Embryonic facial prominence (tissue), 1 donor: ENCODE measurements at regions not wholly inside any gene's neighbourhood (a gene's known extent, or its start where the extent isn't known, plus 50 kb on each side); places are given as distances from the start of the nearest gene placed in this dataset.
"Not testable (repeated sequence)": the region's sequence is repeated elsewhere in the genome, so short reads cannot be mapped to it uniquely, and the experiment has no call there.

ENCODE experiments used
- DNase-seq: peaks from one replicate; pipeline ENCODE4 v3.0.0-alpha.2; 2016; ENCODE audit errors: extremely low spot score

- DNase-seq = no peak
Observed at GRCh38 chrX:2572740-2573139, 72.0 kb upstream of the DHRSX start.

DNA sequence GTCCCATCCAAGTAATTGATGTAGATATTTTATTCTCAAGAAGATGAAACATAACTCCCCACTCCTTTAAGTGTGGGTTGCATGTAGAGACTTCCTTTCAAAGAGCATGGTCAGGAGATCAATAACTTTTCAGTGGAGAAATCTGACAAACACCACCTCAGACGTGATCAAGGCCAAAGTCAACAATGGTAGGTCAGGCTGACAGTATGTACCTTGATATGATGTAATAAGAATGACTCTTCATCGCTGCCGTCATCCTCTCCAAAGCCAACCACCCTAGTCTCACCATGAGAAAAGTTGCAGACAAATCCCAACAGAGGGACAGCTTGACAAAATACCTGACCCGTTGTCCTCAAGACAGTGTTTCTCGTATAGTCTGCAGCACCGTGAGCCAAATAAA is 67.3 kb upstream of the DHRSX start:
- DNase-seq = no peak

- no peak for DNase-seq
Observed at GRCh38 chrX:2566055-2566454, 65.3 kb upstream of the DHRSX start.

- DNase-seq = no peak
Observed at GRCh38 chrX:2561456-2561855, 60.7 kb upstream of the DHRSX start.

DNA sequence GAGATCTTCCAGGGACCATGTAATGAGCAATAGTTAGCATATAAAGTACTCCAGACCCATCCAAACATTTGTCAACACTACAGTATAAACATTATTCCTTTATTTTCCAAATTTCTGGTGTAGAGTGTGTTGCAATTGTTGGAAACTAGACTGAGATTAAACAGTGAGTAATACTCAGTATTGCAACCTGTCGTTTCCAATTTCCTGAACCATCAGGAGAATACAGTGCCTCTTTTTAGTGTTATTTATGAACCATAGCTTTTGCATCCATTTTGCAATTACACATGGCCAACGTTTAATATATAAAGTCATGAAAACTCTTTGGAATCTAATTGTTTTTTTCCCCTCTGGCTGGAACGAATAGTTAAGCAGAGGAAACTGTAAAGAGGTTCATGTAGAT is 58.3 kb upstream of the DHRSX start:
- DNase-seq = no peak

DNA sequence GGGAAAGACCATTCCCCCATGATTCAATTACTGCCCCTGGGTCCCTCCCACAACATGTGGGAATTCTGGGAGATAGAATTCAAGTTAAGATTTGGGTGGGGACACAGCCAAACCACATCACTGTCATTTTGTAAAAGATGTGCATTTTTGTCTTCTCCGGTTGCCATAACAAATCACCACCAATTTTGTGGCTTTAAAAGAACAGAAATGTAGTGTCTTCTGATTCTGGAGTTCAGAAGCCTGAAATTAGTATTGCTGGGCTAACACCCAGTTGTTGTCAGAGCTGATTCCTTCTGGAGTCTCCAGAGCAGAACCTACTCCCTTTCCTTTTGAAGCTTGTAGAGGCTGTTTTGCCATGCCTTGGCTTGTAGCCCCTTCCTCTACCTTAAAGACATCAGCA is 54.1 kb upstream of the DHRSX start:
- no peak for DNase-seq

- DNase-seq = not testable (repeated sequence)
Observed at GRCh38 chrX:2554066-2554465, 53.3 kb upstream of the DHRSX start.

DNA sequence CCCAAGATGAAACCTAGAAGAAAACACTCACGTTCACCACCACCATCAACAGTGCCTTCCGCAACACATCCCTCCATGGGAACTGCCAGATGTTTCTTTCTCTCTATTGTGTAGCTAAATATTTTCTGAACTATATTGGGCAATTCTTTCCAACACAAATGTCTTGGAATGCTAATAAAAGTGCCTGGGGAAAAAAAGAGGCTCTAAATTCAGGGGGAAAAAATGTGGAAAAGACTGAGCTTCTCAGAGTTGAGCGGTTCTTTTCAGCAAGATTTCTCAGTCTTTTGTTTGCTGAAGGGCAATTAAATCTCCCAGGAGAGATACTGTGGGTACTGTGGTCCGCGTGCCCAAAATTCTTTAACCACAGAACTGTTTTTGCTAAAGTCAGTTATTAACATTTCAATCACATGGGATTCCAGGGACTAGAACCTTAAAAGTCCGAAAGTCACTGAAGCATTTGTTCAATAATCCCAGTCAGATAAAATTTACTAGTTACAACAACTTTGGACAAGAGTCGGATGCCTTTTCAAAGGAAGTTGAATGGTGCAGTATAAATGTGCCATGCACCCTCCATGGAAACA is 51.9 kb upstream of the DHRSX start:
- DNase-seq = peak; percentile 73

GRCh38 chrX:2550328-2551020 is 49.7 kb upstream of the DHRSX start:
- DNase-seq = no peak
